DOHH2 (cell line): ENCODE measurements at regions not wholly inside any gene's neighbourhood (a gene's known extent, or its start where the extent isn't known, plus 50 kb on each side); places are given as distances from the start of the nearest gene placed in this dataset.

Experiments
- H3F3A ChIP-seq: fragments of 200-600 bp; sonication (generic), shearing (Covaris generic); 2 replicates; pipeline ENCODE4 v1.6.0; 2016; ENCODE audit warnings: antibody characterized with exemption, mild to moderate bottlenecking; ENCODE audit not compliant: control insufficient read depth, insufficient read depth
- H3K27ac ChIP-seq: fragments of 200-600 bp; sonication (generic); 2 replicates; pipeline ENCODE4 v1.5.1; 2014; ENCODE audit warnings: low read depth, mild to moderate bottlenecking, low read length, moderate library complexity
- H3K27me3 ChIP-seq: fragments of 200-600 bp; sonication (generic); 2 replicates; pipeline ENCODE4 v1.6.1; 2014; ENCODE audit warnings: mild to moderate bottlenecking, low read length, mixed read lengths; ENCODE audit not compliant: control insufficient read depth
- H3K36me3 ChIP-seq: fragments of 200-600 bp; sonication (generic); 2 replicates; pipeline ENCODE4 v1.6.1; 2014; ENCODE audit warnings: mild to moderate bottlenecking, low read length, moderate library complexity, mixed read lengths; ENCODE audit not compliant: control insufficient read depth
- H3K4me1 ChIP-seq: fragments of 200-600 bp; sonication (generic); 2 replicates; pipeline ENCODE4 v1.6.1; 2014; ENCODE audit warnings: mild to moderate bottlenecking, low read length, mixed read lengths; ENCODE audit not compliant: control insufficient read depth
- H3K4me2 ChIP-seq: fragments of 200-600 bp; sonication (generic); 2 replicates; pipeline ENCODE4 v1.6.0; 2014; ENCODE audit warnings: mild to moderate bottlenecking, low read length, moderate library complexity
- H3K4me3 ChIP-seq: fragments of 200-600 bp; sonication (generic); 2 replicates; pipeline ENCODE4 v1.5.1; 2014; ENCODE audit warnings: mild to moderate bottlenecking, low read length, mixed read lengths
- H3K79me2 ChIP-seq: fragments of 200-600 bp; sonication (generic); 2 replicates; pipeline ENCODE4 v1.6.1; 2014; ENCODE audit warnings: mild to moderate bottlenecking, low read length, mixed read lengths; ENCODE audit not compliant: control insufficient read depth
- H3K9me2 ChIP-seq: fragments of 200-600 bp; sonication (generic); replicated peaks from 2 replicates; pipeline ENCODE4 v1.6.1; 2014; ENCODE audit warnings: mild to moderate bottlenecking, low read length, mixed read lengths; ENCODE audit not compliant: control insufficient read depth
- H3K9me3 ChIP-seq: fragments of 200-600 bp; sonication (generic); 2 replicates; pipeline ENCODE4 v1.6.1; 2014; ENCODE audit warnings: antibody characterized with exemption, low read length, mixed read lengths; ENCODE audit not compliant: control insufficient read depth, insufficient read depth
- H4K20me1 ChIP-seq: fragments of 200-600 bp; sonication (generic); 2 replicates; pipeline ENCODE4 v1.6.0; 2014; ENCODE audit warnings: low read depth, mild to moderate bottlenecking, antibody characterized with exemption, low read length, moderate library complexity; ENCODE audit not compliant: control insufficient read depth, insufficient read depth
- EZH2phosphoT487 ChIP-seq: fragments of 200-600 bp; sonication (generic); IDR thresholded peaks from 2 replicates; pipeline ENCODE4 v1.6.1; 2017; ENCODE audit warnings: borderline replicate concordance, mild to moderate bottlenecking, antibody characterized with exemption, low read length, moderate library complexity, mixed read lengths
- TF ChIP-seq, protein P1 (sequence below): fragments of 200-600 bp; sonication (generic); IDR thresholded peaks from one replicate; pipeline ENCODE4 v1.5.1; 2014; ENCODE audit warnings: antibody characterized with exemption, mild to moderate bottlenecking, low read depth, low read length; ENCODE audit not compliant: poor library complexity, severe bottlenecking

GRCh38 chr12:107462428-107463332 lies 222.9 kb upstream of the PWP1 start:
- Histone ChIP-seq H3K27ac (no peak overlapping the region), H3K4me3 (no peak overlapping the region), H3K9me3 (0 out of 2 replicates have a peak, but pooled peaks cover 6% of the 10 kb centered on the region), H3K4me2 (no peak overlapping the region), H3K4me1 (no peaks in the 10 kb centered on the region), H3K27me3 (no peaks in the 10 kb centered on the region), H3K36me3 (no peaks in the 10 kb centered on the region), H3K79me2 (no peaks in the 10 kb centered on the region), H4K20me1 (no peaks in the 10 kb centered on the region), H3F3A (no peaks in the 10 kb centered on the region), H3K9me2 (no peaks in the 10 kb centered on the region)
- TF ChIP-seq, protein P1, sequence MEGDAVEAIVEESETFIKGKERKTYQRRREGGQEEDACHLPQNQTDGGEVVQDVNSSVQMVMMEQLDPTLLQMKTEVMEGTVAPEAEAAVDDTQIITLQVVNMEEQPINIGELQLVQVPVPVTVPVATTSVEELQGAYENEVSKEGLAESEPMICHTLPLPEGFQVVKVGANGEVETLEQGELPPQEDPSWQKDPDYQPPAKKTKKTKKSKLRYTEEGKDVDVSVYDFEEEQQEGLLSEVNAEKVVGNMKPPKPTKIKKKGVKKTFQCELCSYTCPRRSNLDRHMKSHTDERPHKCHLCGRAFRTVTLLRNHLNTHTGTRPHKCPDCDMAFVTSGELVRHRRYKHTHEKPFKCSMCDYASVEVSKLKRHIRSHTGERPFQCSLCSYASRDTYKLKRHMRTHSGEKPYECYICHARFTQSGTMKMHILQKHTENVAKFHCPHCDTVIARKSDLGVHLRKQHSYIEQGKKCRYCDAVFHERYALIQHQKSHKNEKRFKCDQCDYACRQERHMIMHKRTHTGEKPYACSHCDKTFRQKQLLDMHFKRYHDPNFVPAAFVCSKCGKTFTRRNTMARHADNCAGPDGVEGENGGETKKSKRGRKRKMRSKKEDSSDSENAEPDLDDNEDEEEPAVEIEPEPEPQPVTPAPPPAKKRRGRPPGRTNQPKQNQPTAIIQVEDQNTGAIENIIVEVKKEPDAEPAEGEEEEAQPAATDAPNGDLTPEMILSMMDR, result no peak
- no peak for TF ChIP-seq EZH2phosphoT487

DNA sequence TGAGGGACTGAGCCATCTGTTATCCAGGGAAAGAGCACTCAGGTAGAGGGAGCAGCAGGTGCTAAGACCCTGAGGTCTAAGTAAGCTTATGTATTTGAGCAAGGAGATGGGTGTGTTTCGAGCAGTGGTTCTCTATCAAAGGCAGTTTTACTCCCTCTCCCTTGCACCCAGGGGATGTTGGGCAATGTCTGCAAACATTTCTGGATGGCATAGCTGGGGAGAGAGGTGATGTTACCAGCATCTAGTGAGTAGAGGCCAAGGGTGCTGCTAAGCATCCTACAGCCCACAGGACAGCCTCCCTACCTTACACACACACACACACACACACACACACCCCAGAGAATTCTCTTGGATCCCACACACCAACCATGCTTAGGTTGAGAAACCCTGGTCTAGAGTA lies 221.0 kb upstream of the PWP1 start:
- H3K79me2 ChIP-seq, result no peaks in the 10 kb centered on the region
- H3K4me2 ChIP-seq, result no peak overlapping the region
- H4K20me1 ChIP-seq, result no peaks in the 10 kb centered on the region
- H3F3A ChIP-seq, result no peaks in the 10 kb centered on the region
- H3K27ac ChIP-seq, result no peak overlapping the region
- no peak overlapping the region for H3K4me3 ChIP-seq
- TF ChIP-seq, protein P1, result no peak
- no peak for TF ChIP-seq EZH2phosphoT487
- H3K36me3 ChIP-seq, result no peaks in the 10 kb centered on the region
- no peaks in the 10 kb centered on the region for H3K9me2 ChIP-seq
- 0 out of 2 replicates have a peak, but pooled peaks cover 6% of the 10 kb centered on the region for H3K9me3 ChIP-seq
- H3K27me3 ChIP-seq, result no peaks in the 10 kb centered on the region
- H3K4me1 ChIP-seq, result no peaks in the 10 kb centered on the region

- H3F3A ChIP-seq, result no peaks in the 10 kb centered on the region
- no peaks in the 10 kb centered on the region for H4K20me1 ChIP-seq
- H3K27ac ChIP-seq, result no peak overlapping the region
- no peaks in the 10 kb centered on the region for H3K36me3 ChIP-seq
- H3K4me3 ChIP-seq, result no peak overlapping the region
- H3K27me3 ChIP-seq, result no peaks in the 10 kb centered on the region
- 0 out of 2 replicates have a peak, but pooled peaks cover 6% of the 10 kb centered on the region for H3K9me3 ChIP-seq
- no peak overlapping the region for H3K4me2 ChIP-seq
- TF ChIP-seq EZH2phosphoT487, result no peak
- TF ChIP-seq, protein P1, result no peak
- H3K9me2 ChIP-seq, result no peaks in the 10 kb centered on the region
- H3K4me1 ChIP-seq, result no peaks in the 10 kb centered on the region
- no peaks in the 10 kb centered on the region for H3K79me2 ChIP-seq
Measured at GRCh38 chr12:107465625-107466024, 220.0 kb upstream of the PWP1 start.
